HepG2 (cell line): ENCODE measurements at regions not wholly inside any gene's neighbourhood (a gene's known extent, or its start where the extent isn't known, plus 50 kb on each side); places are given as distances from the start of the nearest gene placed in this dataset.

Experiments
- ATAC-seq: fragments of 200-7000 bp; cut with Tn5 transposase; 3 replicates; pipeline ENCODE4 v1.9.1; 2020; ENCODE audit warnings: mild to moderate bottlenecking, moderate library complexity
- BruUV-seq: library from RNA; stranded (reverse); fragments of 400-500 nt; replicated peaks from 2 replicates; lab custom pipeline; 2021; lab: Mats Ljungman, UMichigan
- CTCF ChIA-PET: fragments of 300-600 bp; formaldehyde crosslinking; extraction: SDS; loops from one replicate; lab custom pipeline; 2021; ENCODE audit warnings: low total read pairs, inconsistent platforms, low intra/inter-chr PET ratio; lab: Yijun Ruan, JAX
- POLR2A ChIA-PET: fragments of 350-600 bp; sonication (Branson Sonifier 250); formaldehyde crosslinking; loops from one replicate; lab custom pipeline; 2020; ENCODE audit warnings: antibody characterized with exemption, inconsistent platforms; lab: Yijun Ruan, JAX
- DNase-seq: peaks from one replicate; pipeline ENCODE4 v3.0.0-alpha.2; 2015; ENCODE audit warnings: low spot score
- FAIRE-seq: peaks from 3 replicates; lab custom pipeline; 2011; peaks lifted over from hg19 to GRCh38; lab: Jason Lieb, UNC
- H2AFZ ChIP-seq: one replicate; pipeline ENCODE4 v1.6.1; 2011; ENCODE audit warnings: low read length, inconsistent platforms
- H3K27ac ChIP-seq: fragments of 300-600 bp; 3 replicates; pipeline ENCODE4 v1.8.0; 2011; ENCODE audit warnings: mixed run types, mild to moderate bottlenecking, mixed read lengths, low read length, inconsistent platforms; ENCODE audit not compliant: insufficient read depth; ENCODE audit errors: extremely low read length
- H3K27me3 ChIP-seq, 2 experiments: fragments of 200-600 bp in 1 of 2; 2 replicates in 1 of 2; 3 replicates in 1 of 2; pipeline versions ENCODE4 v1.6.0 to v1.8.0; 2011; ENCODE audit warnings: low read length in 2 of 2, mild to moderate bottlenecking in 2 of 2, moderate library complexity in 2 of 2, inconsistent platforms in 1 of 2; ENCODE audit not compliant: insufficient read depth in 2 of 2, control insufficient read depth in 1 of 2
- H3K36me3 ChIP-seq, 2 experiments: fragments of 200-600 bp in 1 of 2; replicated peaks in 1 of 2; 2 replicates in 1 of 2; 3 replicates in 1 of 2; pipeline versions ENCODE4 v1.5.1 to v1.8.0; 2011; ENCODE audit warnings: low read length in 2 of 2, inconsistent platforms in 1 of 2; ENCODE audit not compliant: insufficient read depth in 2 of 2, control insufficient read depth in 1 of 2
- H3K4me1 ChIP-seq: 2 replicates; pipeline ENCODE4 v1.5.1; 2012; ENCODE audit warnings: low read length, inconsistent platforms; ENCODE audit not compliant: insufficient read depth
- H3K4me2 ChIP-seq: 2 replicates; pipeline ENCODE4 v1.6.0; 2011; ENCODE audit warnings: low read depth, low read length, inconsistent platforms
- H3K4me3 ChIP-seq, 3 experiments: fragments of 200-600 bp in 1 of 3; sonication (generic), shearing (Covaris generic) in 1 of 3; replicated peaks in 1 of 3; 2 replicates each; pipeline ENCODE4 v1.5.1; 2011 to 2016; ENCODE audit warnings: low read length in 3 of 3, inconsistent platforms in 2 of 3, low read depth in 2 of 3, mild to moderate bottlenecking in 2 of 3, control low read depth in 1 of 3, mixed read lengths in 1 of 3; ENCODE audit not compliant: insufficient read depth in 1 of 3
- H3K79me2 ChIP-seq: one replicate; pipeline ENCODE4 v1.6.1; 2011; ENCODE audit warnings: low read length, inconsistent platforms; ENCODE audit not compliant: insufficient read depth
- H3K9ac ChIP-seq: 2 replicates; pipeline ENCODE4 v1.6.0; 2011; ENCODE audit warnings: mild to moderate bottlenecking, low read depth, low read length, inconsistent platforms; ENCODE audit not compliant: insufficient read depth
- H3K9me3 ChIP-seq: 2 replicates; pipeline ENCODE4 v1.5.1; 2012; ENCODE audit warnings: mild to moderate bottlenecking, low read length
- H4K20me1 ChIP-seq: 2 replicates; pipeline ENCODE4 v1.6.0; 2011; ENCODE audit warnings: inconsistent platforms, mild to moderate bottlenecking, low read length, moderate library complexity; ENCODE audit not compliant: insufficient read depth
- BHLHE40 ChIP-seq: IDR thresholded peaks from 2 replicates; pipeline ENCODE4 v1.6.1; 2011; ENCODE audit warnings: low read length, improper control_type of control experiment
- SOX6 ChIP-seq, 2 experiments: fragments of 450-650 bp in 1 of 2; sonication (generic) in 1 of 2; formaldehyde crosslinking in 1 of 2; IDR thresholded peaks; 2 replicates each; pipeline versions ENCODE4 v1.4.0 to v1.6.1; 2017 to 2020; ENCODE audit warnings: antibody characterized with exemption in 1 of 2, mild to moderate bottlenecking in 1 of 2, missing genetic modification reagents in 1 of 2
- STAT5B ChIP-seq: sonication (generic); formaldehyde crosslinking; IDR thresholded peaks from 2 replicates; pipeline ENCODE4 v1.4.0; 2020; ENCODE audit warnings: missing genetic modification reagents
- ZBTB42 ChIP-seq: sonication (generic); formaldehyde crosslinking; IDR thresholded peaks from 2 replicates; pipeline ENCODE4 v1.5.0; 2020; ENCODE audit warnings: mild to moderate bottlenecking, missing genetic modification reagents
- ZMYM3 ChIP-seq: sonication (generic); formaldehyde crosslinking; IDR thresholded peaks from 2 replicates; pipeline ENCODE4 v1.5.1; 2020; ENCODE audit warnings: mild to moderate bottlenecking, missing genetic modification reagents
- ZNF792 ChIP-seq: IDR thresholded peaks from 2 replicates; pipeline ENCODE4 v1.6.1; 2016
- WGBS: methylation state at CpG from one replicate; pipeline ENCODE4 v1.1.6; 2017; ENCODE audit warnings: low lambda C conversion rate; 5-methylcytosine and 5-hydroxymethylcytosine counted together
- in situ Hi-C: cut with HindIII; loops from 2 replicates; pipeline ENCODE4 v1.10.0; 2017; ENCODE audit warnings: low pct_unique_long_range_greater_than_20kb; ENCODE audit not compliant: extremely low pct_ligation_motif_present
- intact Hi-C: fragments of 100-400 bp; cut with micrococcal nuclease; formaldehyde crosslinking; loops from one replicate; pipeline ENCODE4 v1.10.0; 2022; ENCODE audit not compliant: unreplicated experiment
- TF ChIP-seq, protein P1 (sequence below): sonication (generic); formaldehyde crosslinking; IDR thresholded peaks from 2 replicates; pipeline ENCODE4 v1.5.1; 2020; ENCODE audit warnings: mild to moderate bottlenecking, missing genetic modification reagents, borderline replicate concordance
- TF ChIP-seq, protein P2 (sequence below): fragments of 450-650 bp; IDR thresholded peaks from 2 replicates; pipeline ENCODE4 v1.6.1; 2017
- TF ChIP-seq, protein P3 (sequence below): sonication (generic); formaldehyde crosslinking; IDR thresholded peaks from 2 replicates; pipeline ENCODE4 v1.4.0; 2020; ENCODE audit warnings: missing genetic modification reagents
- TF ChIP-seq, protein P4 (sequence below): sonication (generic); formaldehyde crosslinking; IDR thresholded peaks from 2 replicates; pipeline ENCODE4 v1.4.0; 2020; ENCODE audit warnings: mild to moderate bottlenecking, low read depth, missing genetic modification reagents
- TF ChIP-seq, protein P5 (sequence below): sonication (generic); formaldehyde crosslinking; IDR thresholded peaks from 2 replicates; pipeline ENCODE4 v1.4.0; 2020; ENCODE audit warnings: missing genetic modification reagents, borderline replicate concordance
- TF ChIP-seq, protein P6 (sequence below): sonication (generic); formaldehyde crosslinking; IDR thresholded peaks from 2 replicates; pipeline ENCODE4 v1.4.0; 2020; ENCODE audit warnings: missing genetic modification reagents

DNA sequence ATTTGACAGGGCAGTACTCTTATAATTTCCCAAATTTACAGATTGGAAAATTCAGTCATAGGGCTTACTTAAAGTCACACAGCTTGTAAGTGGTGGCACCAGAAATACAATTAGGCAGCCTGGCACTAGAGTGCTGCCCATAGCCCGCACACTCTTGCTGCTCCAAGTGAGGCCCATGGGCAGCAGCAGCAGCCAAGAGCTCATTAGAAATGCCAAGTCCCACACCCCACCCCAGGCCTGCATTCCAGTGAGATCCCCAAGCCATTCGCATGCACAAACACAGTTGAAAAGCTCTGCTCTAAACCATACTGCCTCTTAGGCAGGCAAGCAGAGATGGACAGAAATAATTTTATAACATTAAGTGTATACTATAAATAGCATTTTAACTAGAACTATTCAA is 379.3 kb upstream of the PKDCC start:
- Histone ChIP-seq H3K27ac (no peak overlapping the region), H2AFZ (no peak overlapping the region), H3K4me2 (no peak overlapping the region), H3K36me3 (no peaks in the 10 kb centered on the region), H3K79me2 (no peaks in the 10 kb centered on the region), H3K9ac (no peak overlapping the region), H3K4me3 (no peak overlapping the region), H3K9me3 (no peaks in the 10 kb centered on the region), H3K27me3 (peaks cover 0 to 10% of the 10 kb centered on the region in 2 experiments; a peak in 2 of 5 replicates), H4K20me1 (no peaks in the 10 kb centered on the region), H3K4me1 (no peaks in the 10 kb centered on the region)
- DNase-seq (no peak), FAIRE-seq (no peak), ATAC-seq (no peak)
- CTCF ChIA-PET = no interaction called here
- 25% methylated on average over 2 of the region's 2 CpGs for WGBS
- in situ Hi-C loops = no loop called here
- BruUV-seq = no TSS peak
- intact Hi-C loops = no loop called here
- POLR2A ChIA-PET = no interaction called here
- TF ChIP-seq, protein P1, sequence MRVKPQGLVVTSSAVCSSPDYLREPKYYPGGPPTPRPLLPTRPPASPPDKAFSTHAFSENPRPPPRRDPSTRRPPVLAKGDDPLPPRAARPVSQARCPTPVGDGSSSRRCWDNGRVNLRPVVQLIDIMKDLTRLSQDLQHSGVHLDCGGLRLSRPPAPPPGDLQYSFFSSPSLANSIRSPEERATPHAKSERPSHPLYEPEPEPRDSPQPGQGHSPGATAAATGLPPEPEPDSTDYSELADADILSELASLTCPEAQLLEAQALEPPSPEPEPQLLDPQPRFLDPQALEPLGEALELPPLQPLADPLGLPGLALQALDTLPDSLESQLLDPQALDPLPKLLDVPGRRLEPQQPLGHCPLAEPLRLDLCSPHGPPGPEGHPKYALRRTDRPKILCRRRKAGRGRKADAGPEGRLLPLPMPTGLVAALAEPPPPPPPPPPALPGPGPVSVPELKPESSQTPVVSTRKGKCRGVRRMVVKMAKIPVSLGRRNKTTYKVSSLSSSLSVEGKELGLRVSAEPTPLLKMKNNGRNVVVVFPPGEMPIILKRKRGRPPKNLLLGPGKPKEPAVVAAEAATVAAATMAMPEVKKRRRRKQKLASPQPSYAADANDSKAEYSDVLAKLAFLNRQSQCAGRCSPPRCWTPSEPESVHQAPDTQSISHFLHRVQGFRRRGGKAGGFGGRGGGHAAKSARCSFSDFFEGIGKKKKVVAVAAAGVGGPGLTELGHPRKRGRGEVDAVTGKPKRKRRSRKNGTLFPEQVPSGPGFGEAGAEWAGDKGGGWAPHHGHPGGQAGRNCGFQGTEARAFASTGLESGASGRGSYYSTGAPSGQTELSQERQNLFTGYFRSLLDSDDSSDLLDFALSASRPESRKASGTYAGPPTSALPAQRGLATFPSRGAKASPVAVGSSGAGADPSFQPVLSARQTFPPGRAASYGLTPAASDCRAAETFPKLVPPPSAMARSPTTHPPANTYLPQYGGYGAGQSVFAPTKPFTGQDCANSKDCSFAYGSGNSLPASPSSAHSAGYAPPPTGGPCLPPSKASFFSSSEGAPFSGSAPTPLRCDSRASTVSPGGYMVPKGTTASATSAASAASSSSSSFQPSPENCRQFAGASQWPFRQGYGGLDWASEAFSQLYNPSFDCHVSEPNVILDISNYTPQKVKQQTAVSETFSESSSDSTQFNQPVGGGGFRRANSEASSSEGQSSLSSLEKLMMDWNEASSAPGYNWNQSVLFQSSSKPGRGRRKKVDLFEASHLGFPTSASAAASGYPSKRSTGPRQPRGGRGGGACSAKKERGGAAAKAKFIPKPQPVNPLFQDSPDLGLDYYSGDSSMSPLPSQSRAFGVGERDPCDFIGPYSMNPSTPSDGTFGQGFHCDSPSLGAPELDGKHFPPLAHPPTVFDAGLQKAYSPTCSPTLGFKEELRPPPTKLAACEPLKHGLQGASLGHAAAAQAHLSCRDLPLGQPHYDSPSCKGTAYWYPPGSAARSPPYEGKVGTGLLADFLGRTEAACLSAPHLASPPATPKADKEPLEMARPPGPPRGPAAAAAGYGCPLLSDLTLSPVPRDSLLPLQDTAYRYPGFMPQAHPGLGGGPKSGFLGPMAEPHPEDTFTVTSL = no peak
- TF ChIP-seq, protein P2, sequence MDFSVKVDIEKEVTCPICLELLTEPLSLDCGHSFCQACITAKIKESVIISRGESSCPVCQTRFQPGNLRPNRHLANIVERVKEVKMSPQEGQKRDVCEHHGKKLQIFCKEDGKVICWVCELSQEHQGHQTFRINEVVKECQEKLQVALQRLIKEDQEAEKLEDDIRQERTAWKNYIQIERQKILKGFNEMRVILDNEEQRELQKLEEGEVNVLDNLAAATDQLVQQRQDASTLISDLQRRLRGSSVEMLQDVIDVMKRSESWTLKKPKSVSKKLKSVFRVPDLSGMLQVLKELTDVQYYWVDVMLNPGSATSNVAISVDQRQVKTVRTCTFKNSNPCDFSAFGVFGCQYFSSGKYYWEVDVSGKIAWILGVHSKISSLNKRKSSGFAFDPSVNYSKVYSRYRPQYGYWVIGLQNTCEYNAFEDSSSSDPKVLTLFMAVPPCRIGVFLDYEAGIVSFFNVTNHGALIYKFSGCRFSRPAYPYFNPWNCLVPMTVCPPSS = no peak
- TF ChIP-seq ZMYM3 (CRISPR knock-in tag) = no peak
- no peak for TF ChIP-seq ZBTB42 (CRISPR knock-in tag)
- no peak for TF ChIP-seq ZNF792
- TF ChIP-seq, protein P3, sequence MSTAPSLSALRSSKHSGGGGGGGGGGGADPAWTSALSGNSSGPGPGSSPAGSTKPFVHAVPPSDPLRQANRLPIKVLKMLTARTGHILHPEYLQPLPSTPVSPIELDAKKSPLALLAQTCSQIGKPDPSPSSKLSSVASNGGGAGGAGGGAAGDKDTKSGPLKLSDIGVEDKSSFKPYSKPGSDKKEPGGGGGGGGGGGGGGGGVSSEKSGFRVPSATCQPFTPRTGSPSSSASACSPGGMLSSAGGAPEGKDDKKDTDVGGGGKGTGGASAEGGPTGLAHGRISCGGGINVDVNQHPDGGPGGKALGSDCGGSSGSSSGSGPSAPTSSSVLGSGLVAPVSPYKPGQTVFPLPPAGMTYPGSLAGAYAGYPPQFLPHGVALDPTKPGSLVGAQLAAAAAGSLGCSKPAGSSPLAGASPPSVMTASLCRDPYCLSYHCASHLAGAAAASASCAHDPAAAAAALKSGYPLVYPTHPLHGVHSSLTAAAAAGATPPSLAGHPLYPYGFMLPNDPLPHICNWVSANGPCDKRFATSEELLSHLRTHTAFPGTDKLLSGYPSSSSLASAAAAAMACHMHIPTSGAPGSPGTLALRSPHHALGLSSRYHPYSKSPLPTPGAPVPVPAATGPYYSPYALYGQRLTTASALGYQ = no peak
- TF ChIP-seq STAT5B = no peak
- TF ChIP-seq BHLHE40 = no peak
- TF ChIP-seq SOX6 (IDR thresholded peaks at IDR 0.05) = no peak
- no peak for TF ChIP-seq SOX6 (CRISPR knock-in tag; IDR thresholded peaks at IDR 0.05)
- TF ChIP-seq, protein P4, sequence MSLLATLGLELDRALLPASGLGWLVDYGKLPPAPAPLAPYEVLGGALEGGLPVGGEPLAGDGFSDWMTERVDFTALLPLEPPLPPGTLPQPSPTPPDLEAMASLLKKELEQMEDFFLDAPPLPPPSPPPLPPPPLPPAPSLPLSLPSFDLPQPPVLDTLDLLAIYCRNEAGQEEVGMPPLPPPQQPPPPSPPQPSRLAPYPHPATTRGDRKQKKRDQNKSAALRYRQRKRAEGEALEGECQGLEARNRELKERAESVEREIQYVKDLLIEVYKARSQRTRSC (CRISPR knock-in tag) = no peak
- TF ChIP-seq, protein P5, sequence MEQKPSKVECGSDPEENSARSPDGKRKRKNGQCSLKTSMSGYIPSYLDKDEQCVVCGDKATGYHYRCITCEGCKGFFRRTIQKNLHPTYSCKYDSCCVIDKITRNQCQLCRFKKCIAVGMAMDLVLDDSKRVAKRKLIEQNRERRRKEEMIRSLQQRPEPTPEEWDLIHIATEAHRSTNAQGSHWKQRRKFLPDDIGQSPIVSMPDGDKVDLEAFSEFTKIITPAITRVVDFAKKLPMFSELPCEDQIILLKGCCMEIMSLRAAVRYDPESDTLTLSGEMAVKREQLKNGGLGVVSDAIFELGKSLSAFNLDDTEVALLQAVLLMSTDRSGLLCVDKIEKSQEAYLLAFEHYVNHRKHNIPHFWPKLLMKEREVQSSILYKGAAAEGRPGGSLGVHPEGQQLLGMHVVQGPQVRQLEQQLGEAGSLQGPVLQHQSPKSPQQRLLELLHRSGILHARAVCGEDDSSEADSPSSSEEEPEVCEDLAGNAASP = no peak
- TF ChIP-seq, protein P6, sequence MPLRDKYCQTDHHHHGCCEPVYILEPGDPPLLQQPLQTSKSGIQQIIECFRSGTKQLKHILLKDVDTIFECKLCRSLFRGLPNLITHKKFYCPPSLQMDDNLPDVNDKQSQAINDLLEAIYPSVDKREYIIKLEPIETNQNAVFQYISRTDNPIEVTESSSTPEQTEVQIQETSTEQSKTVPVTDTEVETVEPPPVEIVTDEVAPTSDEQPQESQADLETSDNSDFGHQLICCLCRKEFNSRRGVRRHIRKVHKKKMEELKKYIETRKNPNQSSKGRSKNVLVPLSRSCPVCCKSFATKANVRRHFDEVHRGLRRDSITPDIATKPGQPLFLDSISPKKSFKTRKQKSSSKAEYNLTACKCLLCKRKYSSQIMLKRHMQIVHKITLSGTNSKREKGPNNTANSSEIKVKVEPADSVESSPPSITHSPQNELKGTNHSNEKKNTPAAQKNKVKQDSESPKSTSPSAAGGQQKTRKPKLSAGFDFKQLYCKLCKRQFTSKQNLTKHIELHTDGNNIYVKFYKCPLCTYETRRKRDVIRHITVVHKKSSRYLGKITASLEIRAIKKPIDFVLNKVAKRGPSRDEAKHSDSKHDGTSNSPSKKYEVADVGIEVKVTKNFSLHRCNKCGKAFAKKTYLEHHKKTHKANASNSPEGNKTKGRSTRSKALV (CRISPR knock-in tag) = no peak
